ENCODE measurements at regions not wholly inside any gene's neighbourhood (a gene's known extent, or its start where the extent isn't known, plus 50 kb on each side); places are given as distances from the start of the nearest gene placed in this dataset.

GRCh38 chr4:148812101-148812500, 369.9 kb upstream of the NR3C2 start:
- TF ChIP-seq, protein P1, sequence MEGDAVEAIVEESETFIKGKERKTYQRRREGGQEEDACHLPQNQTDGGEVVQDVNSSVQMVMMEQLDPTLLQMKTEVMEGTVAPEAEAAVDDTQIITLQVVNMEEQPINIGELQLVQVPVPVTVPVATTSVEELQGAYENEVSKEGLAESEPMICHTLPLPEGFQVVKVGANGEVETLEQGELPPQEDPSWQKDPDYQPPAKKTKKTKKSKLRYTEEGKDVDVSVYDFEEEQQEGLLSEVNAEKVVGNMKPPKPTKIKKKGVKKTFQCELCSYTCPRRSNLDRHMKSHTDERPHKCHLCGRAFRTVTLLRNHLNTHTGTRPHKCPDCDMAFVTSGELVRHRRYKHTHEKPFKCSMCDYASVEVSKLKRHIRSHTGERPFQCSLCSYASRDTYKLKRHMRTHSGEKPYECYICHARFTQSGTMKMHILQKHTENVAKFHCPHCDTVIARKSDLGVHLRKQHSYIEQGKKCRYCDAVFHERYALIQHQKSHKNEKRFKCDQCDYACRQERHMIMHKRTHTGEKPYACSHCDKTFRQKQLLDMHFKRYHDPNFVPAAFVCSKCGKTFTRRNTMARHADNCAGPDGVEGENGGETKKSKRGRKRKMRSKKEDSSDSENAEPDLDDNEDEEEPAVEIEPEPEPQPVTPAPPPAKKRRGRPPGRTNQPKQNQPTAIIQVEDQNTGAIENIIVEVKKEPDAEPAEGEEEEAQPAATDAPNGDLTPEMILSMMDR (IDR thresholded peaks at IDR 0.05; ENCODE audit: borderline replicate concordance, extremely low read depth, low read length, poor library complexity, severe bottlenecking): no peak
- TF ChIP-seq EZH2 (IDR thresholded peaks at IDR 0.05; ENCODE audit: borderline replicate concordance, low read depth, low read length, severe bottlenecking): no peak
